CD1c-positive myeloid dendritic cell (primary cell): ENCODE measurements at regions not wholly inside any gene's neighbourhood (a gene's known extent, or its start where the extent isn't known, plus 50 kb on each side); places are given as distances from the start of the nearest gene placed in this dataset.
A peak's percentile ranks its signal among the peaks of the same experiment; 100 is the strongest.

Experiments used
- DNase-seq: peaks from one replicate; pipeline ENCODE4 v3.0.0-alpha.2; 2016; ENCODE audit errors: extremely low spot score

DNA sequence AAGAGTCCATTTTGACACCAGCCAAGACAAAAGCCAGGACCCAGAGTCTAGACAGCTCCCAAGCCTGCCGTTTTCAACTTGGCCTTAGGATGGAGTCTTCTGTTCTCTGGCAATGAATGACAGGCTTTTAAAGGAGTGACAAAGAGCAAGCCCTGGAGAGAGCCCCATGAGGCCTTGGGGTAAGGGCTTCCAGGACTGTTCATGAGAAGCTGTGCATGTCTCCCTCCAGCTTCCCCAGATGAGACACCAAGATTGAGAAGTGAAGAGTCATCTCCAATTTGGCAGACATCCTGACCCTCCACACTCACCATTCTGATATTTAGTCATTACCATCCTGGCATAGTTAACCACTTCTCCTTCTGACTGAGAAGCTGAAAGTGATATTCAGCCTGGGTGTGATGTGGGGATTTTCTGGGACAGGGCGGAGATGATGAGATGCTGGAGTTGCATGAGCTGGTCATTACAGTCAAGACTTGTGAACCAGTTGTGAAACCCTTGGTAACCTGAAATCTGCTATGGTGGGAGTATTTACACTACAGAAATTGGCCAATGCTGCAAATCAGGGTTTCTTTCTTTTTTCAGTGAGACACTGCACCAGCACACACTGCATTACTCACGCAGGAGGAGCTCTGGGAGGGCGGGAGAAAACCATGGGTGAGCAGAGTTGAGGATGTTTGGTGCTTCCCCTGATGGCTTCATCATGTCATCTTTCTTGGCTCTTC is 77.8 kb downstream of the VCPKMT start:
- DNase-seq: peak; percentile 97

DNA sequence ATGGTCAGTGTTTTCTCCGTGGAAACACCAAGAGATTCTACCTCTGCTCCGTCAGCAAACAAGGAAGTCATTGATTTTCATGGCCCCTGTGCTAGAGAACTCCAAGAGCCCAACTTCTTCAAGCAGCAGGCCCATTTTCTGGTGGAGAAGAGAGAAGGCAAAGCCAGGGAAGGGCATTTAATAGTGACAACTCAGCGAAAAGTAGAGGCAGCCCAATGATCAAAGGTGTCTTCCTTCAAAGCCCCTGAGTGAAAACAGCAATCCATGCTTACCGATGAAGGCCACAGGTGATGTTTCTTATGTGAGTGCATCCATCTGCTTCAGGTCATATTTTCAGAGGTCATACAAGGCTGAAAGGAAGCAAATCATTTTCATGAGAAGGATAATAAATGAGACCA is 77.3 kb downstream of the VCPKMT start:
- no peak for DNase-seq

GRCh38 chr14:50039734-50040400 is 76.5 kb downstream of the VCPKMT start:
- peak; percentile 92 for DNase-seq

DNA sequence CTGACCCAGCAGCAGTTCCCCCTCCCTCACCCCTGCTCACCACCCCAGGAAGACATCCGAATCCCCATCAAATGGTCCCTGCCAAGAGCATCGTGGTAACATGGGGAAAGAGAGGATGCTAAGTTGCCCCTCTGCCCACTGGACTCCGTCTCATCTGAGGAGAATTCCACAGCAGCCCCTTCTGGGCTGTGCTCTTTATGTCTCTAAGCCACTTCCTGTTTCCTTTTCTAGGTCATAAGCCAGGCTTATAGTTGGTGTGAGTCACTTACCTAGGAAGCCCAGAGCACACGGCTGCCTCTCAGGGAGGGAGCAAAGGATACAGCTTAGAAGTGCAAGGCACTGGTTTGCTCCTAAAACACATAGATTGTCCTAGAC is 76.0 kb downstream of the VCPKMT start:
- peak; percentile 89 for DNase-seq

- DNase-seq: no peak
Measured at GRCh38 chr14:50040895-50041465, 75.4 kb downstream of the VCPKMT start.

GRCh38 chr14:50041980-50042379 is 74.4 kb downstream of the VCPKMT start:
- DNase-seq: no peak

DNA sequence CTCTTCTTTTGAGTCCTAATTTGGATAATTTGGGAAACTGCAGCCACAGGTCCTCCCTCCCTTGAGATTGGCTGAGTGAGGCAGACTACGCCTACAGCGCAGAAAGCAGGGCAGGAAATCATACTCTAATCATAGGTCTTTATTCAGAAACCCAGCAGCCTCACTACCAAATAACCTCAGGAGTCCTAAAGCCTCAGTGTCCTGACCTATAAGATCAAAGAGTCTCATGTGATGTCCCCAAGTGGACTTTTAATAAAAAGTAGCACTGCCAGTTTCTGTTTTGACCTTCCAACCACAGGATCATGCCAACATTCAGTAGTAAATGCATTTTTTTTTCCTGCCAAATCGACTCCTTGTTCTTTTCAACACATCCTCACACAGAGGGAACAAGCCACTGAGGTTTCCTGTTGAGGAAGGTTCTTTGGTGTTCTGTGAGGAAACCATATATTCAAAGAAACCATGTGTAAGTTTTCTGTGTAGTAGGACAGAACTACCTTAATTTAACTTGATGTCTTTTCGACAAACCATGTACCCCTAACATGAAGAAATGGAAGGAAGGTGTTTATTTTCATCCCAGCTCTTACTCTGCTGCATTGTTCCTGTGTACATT is 72.2 kb downstream of the VCPKMT start:
- DNase-seq: peak; percentile 56

- peak; percentile 90 for DNase-seq
Measured at GRCh38 chr14:50045039-50045711, 71.2 kb downstream of the VCPKMT start.

- no peak for DNase-seq
Measured at GRCh38 chr14:50045837-50046236, 70.5 kb downstream of the VCPKMT start.

- DNase-seq: peak; percentile 70
Measured at GRCh38 chr14:50047274-50047676, 69.1 kb downstream of the VCPKMT start.

- DNase-seq: no peak
Measured at GRCh38 chr14:50049093-50049492, 67.3 kb downstream of the VCPKMT start.

DNA sequence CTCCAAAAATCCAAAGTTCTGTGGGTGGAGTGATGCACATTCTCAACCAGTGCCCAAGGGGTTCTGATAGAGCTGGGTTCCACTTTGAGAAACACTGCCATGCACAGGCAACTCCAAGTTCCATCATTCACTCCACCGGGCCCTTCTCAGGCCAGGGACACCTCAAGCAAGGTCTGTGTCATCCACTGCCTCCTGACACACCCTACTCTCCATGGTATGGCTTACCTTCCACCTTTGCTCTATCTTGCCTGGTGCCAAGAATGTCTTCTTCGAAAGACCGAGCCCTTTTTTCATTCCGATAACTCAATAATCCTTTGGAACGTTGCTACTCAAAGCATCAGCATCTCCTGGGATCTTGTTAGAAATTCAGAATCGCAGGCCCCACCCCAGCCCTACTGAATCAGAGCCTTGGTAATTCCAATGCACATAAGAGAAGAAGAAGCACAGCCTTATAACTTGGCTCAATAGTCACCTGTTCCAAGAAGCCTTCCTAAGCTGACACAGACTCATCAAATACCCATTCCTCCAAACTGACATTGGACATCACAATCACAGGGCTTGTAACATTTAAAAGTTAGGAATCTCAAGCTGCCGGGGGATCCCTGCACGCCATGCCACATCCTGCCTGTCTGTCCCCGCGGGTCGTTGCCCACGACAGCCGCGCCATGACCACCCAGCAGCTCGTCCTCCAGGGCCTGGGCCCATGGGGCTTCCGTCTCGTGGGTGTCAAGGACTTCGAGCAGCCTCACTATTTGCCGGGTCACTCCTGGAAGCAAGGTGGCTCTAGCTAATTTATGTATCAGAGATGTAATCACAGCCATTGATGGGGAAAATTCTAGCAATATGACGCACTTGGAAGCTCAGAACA is 66.4 kb downstream of the VCPKMT start:
- DNase-seq: no peak

GRCh38 chr14:50051106-50051505 is 65.3 kb downstream of the VCPKMT start:
- no peak for DNase-seq

GRCh38 chr14:50051706-50052105 is 64.7 kb downstream of the VCPKMT start:
- DNase-seq: no peak

GRCh38 chr14:50052517-50052916 is 63.9 kb downstream of the VCPKMT start:
- DNase-seq: no peak

DNA sequence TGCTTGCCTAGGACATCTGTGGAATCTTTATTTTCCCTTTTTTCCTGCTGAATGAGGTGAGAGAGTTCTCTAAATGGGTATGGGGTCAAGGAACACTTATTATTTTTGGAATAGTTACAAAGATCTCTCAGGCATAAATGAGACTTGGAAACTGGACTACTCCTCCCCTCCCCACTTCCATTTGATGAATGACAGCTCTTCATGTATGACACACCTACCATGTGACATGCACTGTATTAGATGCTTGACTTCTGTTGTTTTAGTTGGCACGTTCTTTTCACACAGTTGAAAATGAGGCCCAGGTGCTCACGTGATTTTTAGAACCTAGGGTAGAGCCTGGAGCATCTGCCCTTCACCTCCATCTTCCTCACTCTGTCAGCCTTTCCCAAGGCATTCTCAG is 62.4 kb downstream of the VCPKMT start:
- DNase-seq: no peak

DNA sequence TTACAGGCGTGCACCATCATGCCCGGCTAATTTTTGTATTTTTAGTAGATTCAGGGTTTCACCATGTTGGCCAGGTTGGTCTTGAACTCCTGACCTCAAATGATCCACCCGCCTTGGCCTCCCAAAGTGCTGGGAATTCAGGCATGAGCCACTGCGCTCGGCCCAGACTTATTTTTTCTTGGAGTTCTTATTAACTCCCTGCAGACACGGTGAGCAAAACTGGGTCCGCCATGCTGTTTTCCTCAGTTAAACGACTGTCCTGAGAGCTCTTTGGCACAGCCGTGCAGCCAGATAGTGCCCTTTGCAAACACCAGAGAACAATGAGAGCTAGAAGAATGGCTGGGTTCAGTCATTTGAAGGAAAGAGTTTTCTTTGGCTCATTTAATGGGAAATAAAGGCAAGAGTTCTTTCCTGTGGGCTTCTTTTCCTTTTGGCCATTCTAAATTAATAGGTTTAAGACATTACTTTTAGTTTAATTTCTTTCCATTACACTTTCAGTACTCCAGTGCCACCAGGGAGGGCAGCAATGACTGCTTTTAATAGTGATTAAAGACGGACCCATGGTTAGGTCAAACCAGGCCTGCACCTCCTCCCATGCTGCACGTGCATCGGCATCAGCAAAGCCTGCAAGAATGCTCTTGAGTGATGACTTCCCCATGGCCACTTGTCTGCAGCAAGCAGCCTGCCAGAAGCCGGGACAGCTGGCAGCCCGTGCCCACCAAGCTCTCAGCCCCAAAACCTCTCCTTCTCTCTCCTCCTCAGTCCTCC is 60.7 kb downstream of the VCPKMT start:
- peak; percentile 68 for DNase-seq

GRCh38 chr14:50056435-50056834 is 59.9 kb downstream of the VCPKMT start:
- no peak for DNase-seq

GRCh38 chr14:50057331-50057730 is 59.0 kb downstream of the VCPKMT start:
- DNase-seq: no peak

DNA sequence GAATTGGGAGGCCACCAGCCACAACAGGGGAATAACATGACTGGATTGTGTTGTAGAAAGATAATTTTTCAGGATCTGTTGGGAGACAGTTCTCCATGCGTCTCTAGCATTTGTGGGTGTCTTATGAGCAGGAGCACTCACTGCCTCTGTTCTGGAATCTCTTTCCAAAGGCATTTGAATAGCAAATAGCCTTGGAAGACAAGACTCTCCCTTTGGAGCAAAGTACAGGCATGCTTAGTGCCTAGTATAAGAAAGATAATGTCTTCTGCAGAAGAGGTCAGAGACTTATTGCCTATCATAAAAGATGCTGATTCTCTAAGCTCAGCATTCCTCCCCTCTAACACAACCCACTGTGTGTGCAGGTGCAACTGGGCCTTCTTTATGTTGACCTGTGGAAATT is 58.3 kb downstream of the VCPKMT start:
- no peak for DNase-seq
